GM12873 (cell line): ENCODE measurements at regions not wholly inside any gene's neighbourhood (a gene's known extent, or its start where the extent isn't known, plus 50 kb on each side); places are given as distances from the start of the nearest gene placed in this dataset.

Source experiments
- CTCF ChIP-seq: IDR thresholded peaks from 2 replicates; pipeline ENCODE4 v1.5.1; 2012; ENCODE audit warnings: low read depth, mild to moderate bottlenecking, moderate library complexity, low read length, control low read depth; ENCODE audit not compliant: insufficient read depth; ENCODE audit errors: missing control alignments

DNA sequence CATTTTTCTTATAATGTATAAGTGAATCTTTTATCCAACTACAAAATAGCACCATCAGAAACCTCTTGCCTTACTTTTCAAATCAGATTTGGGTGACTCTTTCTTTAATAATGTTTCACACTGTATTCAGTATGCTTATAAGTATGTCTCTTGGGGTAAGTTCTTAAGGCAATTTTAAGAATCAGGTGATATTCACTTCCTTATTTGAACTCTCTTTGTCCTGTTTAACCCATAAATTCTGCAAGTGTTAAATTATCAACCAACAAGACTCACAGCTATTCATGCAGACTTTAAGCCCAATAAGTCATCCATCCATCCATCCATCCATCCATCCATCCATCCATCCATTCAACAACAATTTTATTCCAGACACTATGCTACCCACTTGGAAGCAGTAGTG lies 142.7 kb upstream of the FBXL17 start:
- TF ChIP-seq CTCF = no peak

- no peak for TF ChIP-seq CTCF
Measured at GRCh38 chr5:108523360-108523759, 141.5 kb upstream of the FBXL17 start.

GRCh38 chr5:108521841-108522506 lies 140.1 kb upstream of the FBXL17 start:
- peak; percentile 66 for TF ChIP-seq CTCF

DNA sequence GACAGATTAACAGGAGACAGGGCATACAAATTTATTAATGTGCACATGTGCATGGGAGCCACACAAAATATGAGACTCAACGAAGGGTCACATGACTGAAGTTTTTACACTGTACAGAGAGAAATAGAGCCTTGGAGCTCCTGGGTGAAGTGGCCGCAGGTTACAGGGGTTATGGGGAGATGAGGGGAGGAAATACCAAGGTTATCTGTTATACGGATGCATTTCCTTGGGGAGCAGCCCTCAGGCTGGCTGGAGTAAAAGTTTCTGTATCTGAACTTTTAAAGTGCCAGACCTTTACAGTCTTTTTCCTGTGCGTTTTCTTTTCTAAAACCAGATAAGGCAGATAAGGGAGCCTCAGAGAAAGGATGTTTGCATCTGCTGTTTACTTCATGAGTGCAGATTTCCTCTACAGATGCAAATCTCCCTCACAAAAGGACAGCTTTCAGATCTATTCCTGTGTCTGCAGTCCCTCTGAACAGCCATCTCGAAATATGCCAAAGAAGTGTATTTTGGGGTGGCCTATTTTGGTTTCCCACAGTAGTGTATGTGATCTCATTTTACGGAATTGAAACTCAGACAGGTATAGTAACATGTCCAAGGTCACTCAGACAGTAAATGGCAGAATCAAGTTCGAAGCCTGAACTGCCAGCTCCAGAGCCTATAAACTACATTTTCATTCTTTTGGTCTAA lies 139.3 kb upstream of the FBXL17 start:
- no peak for TF ChIP-seq CTCF

GRCh38 chr5:108516785-108517184 lies 134.9 kb upstream of the FBXL17 start:
- TF ChIP-seq CTCF = no peak

DNA sequence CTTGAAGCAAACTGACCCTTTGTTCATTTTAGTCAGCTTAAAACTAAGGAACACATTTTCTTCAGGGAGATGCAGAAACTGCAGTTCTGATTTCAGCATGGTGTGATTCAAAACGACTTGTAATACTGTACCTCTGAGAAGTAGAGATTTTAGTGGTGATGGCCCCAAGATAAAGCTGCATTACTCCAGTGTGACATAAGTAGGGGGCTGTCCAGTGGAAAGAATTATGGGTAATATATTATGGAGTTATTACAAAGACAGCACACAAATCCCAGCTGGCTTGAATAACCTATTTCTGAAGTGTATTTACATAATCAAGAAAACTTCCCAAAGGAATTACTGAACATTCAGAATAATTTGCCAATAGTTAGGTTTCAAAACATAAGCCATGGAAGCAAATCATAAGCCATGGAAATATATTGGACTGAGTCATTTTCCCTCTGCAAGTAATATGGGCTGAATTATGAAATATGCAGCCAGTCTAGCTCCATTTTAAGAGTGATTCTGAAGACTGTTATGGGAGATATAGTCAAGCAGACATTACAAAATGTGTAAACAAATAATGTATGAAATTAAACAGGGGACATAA lies 133.7 kb upstream of the FBXL17 start:
- TF ChIP-seq CTCF = no peak

DNA sequence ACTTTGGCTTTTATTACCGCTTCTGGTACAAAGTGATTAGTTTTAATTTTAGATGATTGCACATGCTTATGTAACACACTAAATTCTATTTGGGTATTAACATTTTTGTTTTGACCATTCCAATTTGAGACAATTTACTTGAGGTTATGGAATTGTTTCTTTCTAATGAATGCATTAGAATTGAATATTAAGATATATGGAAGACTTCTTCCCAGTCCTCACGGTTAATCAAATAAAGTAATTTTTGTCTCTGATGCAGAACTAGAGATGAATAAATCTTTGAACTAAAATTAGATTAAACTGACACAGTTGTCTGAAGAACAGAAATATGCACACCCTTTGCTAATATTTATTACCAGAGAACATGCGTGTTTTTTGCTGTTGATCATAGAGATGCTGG lies 127.1 kb upstream of the FBXL17 start:
- TF ChIP-seq CTCF = no peak
